GM18511 (cell line): ENCODE measurements at regions not wholly inside any gene's neighbourhood (a gene's known extent, or its start where the extent isn't known, plus 50 kb on each side); places are given as distances from the start of the nearest gene placed in this dataset.
"Not testable (repeated sequence)": the region's sequence is repeated elsewhere in the genome, so short reads cannot be mapped to it uniquely, and the experiment has no call there.

ENCODE experiments used
- ATAC-seq: cut with Tn5 transposase; IDR thresholded peaks from one replicate; pipeline ENCODE4 v1.9.1; 2021; ENCODE audit warnings: mild to moderate bottlenecking, moderate library complexity; ENCODE audit not compliant: unreplicated experiment

- ATAC-seq, result no peak
Observed at GRCh38 chr3:191148131-191148530, 50.9 kb upstream of the OSTN start.

DNA sequence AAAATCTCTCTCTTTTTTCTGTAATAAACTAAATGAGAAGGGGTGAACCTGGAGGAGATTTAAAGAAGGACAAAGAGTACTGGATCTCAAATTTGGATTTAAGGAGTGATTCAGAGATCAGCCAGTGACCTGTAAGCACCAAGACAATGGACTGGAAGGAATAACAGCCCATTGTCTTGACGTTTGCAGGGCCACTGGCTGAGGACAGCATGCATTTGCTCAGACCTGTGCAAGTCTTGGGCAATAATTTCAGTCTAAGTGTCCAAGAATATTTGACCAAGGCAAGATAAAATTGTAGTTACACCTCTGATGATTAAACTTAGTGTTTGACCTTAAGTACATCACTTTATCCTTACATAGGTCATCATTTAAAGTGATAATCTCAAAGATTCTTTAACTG, 55.8 kb upstream of the OSTN start:
- no peak for ATAC-seq

- ATAC-seq, result no peak
Observed at GRCh38 chr3:191141728-191142127, 57.3 kb upstream of the OSTN start.

DNA sequence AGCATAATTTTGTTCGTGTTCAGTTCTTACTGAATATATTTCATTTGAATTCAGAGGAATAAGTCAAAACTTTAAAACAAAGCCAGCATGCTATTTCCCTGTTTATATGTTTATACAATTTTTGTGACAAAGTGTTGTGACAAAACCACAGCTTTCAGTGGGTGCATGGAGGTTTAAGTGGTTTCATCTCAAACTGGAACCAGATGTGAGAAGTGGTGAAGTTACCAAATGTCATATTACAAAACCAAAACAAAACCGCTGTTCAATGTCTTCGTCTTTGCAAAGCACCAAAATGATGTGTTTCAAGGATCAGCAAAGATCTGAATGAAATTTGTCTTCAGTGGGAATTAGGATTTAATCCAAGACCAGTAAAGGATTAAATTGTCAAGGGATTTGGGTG, 59.3 kb upstream of the OSTN start:
- ATAC-seq, result peak; percentile 61

DNA sequence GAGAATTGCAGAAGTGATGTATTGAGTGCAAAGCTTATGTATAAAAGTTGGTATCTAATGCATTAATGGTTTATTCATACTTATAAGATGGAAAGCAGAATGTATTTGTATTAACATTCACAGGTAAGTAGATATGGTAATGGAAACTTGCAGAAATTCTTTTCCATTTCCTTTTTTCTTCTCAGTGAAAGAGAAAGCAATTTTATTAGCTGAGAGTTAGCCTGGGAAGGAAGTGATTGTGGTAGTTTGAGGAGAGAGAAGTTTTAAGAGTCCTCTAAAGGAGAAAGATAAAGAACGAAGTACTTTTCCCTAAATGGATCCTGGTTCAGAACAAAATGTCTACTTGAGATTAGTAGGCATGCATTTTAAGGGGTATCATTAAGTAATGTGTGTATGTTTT, 60.1 kb upstream of the OSTN start:
- peak; percentile 41 for ATAC-seq

GRCh38 chr3:191137708-191138107, 61.3 kb upstream of the OSTN start:
- ATAC-seq, result no peak

DNA sequence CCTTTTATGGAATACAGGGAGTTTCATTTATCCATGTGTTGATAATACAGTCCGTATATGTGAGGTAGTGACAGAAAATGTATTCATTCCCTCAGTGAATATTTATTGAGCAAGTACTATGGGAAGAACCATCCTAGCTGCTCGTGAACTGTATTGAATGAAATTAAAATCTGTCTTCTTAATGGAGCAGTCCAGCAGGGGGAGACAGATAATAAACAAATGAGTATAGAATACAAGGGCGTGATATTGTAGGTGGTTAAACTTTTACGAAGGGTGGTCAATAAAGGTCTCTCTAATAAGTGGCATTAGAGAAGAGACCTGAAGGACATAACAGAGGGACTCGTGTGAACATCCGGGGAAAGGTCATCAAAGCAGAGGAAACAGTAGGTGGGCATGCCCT, 62.7 kb upstream of the OSTN start:
- ATAC-seq, result no peak

DNA sequence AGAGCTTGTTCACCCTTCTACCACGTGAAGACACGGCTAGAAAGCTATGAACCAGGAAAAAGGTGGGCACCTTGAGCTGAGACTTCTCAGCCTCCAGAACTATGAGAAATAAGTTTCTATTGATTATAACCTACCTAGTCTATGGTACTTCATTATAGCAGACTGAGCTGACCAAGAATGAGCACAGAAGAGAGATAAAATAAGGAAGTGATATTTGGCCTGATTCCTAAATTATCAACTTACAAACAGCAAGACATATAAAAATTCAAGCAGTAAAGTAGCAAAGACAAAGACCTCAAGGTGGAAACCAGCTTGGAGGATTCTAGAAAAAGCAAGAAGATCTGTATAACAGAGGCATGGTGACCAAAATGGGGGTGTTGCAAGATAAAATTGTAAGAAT, 63.9 kb upstream of the OSTN start:
- no peak for ATAC-seq

DNA sequence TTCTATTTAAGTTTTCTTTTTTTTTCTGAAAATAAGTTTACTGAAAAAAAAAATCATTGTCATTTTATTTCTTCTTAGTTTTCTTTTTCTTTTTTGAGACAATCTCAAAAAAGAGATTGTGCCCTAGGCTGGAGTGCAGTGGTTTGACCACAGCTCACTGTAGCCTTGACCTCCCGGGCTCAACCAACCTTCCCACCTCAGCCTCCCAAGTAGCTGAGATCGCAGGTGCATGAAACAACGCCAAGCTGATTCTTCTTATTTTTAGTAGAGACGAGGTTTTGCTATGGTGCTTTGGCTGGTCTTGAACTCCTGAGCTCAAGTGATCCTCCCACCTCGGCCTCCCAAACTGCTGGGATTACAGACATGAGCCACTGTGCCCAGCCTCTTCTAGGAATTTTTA, 65.7 kb upstream of the OSTN start:
- ATAC-seq, result no peak

- no peak for ATAC-seq
Observed at GRCh38 chr3:191131305-191131704, 67.7 kb upstream of the OSTN start.

GRCh38 chr3:191124891-191125290, 74.2 kb upstream of the OSTN start:
- ATAC-seq, result not testable (repeated sequence)

- ATAC-seq, result no peak
Observed at GRCh38 chr3:191123946-191124345, 75.1 kb upstream of the OSTN start.

GRCh38 chr3:191123231-191123630, 75.8 kb upstream of the OSTN start:
- no peak for ATAC-seq

- peak; percentile 72 for ATAC-seq
Observed at GRCh38 chr3:191120447-191121298, 78.4 kb upstream of the OSTN start.

DNA sequence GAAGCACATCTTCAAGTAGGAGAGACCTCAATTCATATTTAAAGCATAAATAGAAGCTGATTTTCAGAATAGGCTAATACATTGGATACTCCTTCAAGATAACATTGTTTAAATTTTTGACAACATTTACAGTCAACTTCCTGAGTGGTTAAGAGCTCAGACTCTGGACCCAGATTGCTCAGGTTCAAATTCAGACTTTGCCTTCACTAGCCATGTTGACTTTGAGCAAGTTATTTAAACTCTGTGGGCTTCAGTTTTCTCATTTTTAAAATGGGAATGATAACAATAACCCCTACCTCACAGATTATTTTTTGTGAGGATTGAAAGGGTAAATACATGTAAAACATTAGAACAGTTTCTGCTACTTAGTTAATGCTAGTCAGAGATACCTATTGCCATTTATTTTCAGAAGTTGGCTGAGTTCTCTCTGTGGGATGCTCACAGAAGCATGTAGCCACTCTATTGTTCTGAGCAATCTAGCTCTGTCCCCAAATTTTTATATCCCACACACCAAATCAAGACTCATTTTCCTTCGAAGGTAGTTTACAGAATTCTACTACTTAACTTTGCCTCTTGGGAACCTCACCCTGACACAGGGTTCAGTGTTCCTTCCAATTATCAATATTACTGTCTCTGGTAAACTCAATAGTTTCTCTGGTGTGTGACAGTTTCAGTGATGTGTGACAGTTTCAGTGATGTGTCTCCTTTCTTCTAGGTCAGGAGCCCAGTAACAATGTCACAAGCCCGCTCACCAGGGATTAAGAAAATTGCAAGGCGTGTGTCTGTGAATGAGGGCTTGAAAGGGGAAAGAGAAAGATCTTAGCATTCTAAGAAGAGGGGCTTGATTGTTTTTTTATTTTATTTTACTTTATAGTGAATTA, 79.4 kb upstream of the OSTN start:
- ATAC-seq, result peak; percentile 82

GRCh38 chr3:191111722-191112121, 87.3 kb upstream of the OSTN start:
- ATAC-seq, result no peak

DNA sequence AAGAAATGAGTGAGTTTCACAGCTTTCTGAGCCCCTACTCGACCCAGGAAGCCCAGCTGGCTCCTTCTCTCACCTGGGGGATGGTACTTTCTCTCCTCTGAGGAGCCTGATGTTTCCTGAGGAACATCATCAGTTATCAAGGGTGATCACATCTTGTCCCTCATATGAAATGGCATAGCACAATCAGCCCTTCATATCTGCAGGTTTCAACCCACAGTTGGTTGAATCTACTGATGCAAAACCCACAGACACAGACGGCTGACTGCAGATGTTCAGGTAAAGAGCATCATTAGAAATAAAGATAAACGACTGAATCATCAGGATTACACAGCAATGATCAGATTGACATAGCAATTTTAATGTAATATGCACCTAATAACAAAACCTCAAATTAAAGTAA, 93.6 kb upstream of the OSTN start:
- ATAC-seq, result peak; percentile 86

DNA sequence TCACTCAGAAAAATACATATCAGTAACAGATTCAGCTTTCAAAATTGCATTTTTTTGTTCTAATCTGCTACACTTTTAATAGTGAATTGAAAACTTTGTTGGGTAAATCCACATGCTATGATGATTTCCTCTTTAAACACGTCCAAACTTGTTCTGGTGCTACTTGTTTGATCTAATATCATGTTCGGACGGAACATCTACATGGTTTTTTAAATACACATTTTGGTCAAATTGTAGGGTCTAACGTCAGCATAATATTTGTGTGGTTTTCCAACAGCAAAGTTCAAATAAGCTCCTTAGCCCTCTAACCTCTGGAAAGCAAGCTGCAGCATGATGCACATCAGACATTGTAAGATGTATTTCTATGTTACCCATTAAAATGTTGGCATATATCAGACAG, 98.5 kb upstream of the OSTN start:
- no peak for ATAC-seq

GRCh38 chr3:191094057-191094845, 104.8 kb upstream of the OSTN start:
- ATAC-seq, result no peak

DNA sequence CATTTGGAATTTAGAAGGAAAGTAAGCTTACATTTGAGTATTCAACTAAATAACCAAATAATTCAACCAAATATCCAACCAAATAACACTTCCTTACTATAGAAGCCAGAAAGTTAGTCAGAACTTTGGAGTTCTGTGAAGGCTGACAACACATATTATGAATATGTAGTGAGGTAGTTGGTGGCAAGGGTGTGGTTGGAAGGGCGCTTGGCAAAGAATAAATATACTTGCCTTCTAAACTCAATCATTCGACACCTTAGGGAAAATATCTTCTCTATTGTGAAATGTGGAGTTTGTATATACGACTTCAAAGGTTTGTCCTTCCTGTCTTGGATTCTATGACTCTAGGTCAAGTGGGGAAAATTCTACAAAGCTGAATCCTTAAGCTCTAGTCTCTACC, 111.7 kb upstream of the OSTN start:
- no peak for ATAC-seq

DNA sequence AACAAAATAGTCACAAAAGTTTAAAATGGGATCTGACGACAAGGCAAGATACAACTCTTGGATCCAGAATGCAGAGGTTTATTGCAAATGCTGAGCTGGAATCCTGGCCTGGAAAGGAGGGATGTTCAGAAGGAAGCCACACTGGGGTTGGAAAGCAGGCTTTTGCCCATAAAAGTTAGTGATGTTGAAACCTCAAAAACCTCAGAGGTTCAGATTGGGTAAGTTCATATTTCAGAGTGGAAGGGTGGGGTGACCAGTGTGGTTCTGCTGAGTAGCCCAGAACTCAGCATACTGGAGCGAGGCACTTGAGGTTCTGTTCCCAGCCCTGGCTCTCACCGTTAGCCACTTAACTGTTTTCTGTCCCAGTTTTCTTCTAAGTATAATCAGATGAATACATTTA, 114.0 kb upstream of the OSTN start:
- ATAC-seq, result no peak
